Anterior cingulate cortex (tissue), 58 donors: ENCODE measurements at regions not wholly inside any gene's neighbourhood (a gene's known extent, or its start where the extent isn't known, plus 50 kb on each side); places are given as distances from the start of the nearest gene placed in this dataset.

Source experiments
- DNase-seq, 58 donors: peaks; one replicate each; lab custom pipeline; 2025; lab: John Stamatoyannopoulos, UW

DNA sequence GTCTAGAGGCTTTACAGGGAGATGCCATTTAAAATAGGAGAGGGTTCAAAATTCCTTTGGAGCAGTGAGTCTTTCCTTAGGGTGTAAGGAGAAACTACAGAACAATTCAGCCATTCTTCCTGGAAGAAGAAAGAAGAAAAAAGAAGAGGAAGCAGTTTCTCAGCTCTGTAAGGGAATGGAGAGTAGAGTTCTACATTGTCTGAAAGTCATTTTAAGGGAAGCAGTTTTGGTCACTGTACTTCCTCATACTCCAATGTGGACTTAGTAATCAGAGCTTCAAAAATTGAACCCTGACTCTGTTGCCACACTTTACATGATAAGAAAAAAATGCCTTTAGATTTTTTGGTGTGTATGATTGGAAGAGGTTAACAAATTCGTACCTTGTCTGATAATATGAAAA is 122.4 kb downstream of the LRRC70 start:
- no peak for DNase-seq

DNA sequence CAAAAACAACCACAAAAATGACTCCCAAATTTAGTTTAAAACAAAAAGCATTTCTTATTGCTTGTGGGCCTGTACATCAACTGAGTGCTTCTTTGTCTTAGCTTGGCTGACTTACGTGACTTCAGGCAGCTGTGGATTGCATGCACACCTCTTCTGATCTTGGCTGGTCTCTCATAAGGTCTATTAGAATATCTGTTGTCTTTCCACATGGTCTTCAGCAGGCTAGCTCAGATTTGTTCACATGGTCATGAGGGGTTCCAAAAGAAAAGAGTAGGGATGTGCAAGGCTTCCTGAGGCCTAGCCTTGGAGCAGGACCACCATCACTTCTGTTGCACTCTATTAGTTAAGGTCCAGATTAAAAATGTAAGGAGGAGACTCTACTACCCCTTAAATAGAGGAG is 120.1 kb downstream of the LRRC70 start:
- DNase-seq = no peak

DNA sequence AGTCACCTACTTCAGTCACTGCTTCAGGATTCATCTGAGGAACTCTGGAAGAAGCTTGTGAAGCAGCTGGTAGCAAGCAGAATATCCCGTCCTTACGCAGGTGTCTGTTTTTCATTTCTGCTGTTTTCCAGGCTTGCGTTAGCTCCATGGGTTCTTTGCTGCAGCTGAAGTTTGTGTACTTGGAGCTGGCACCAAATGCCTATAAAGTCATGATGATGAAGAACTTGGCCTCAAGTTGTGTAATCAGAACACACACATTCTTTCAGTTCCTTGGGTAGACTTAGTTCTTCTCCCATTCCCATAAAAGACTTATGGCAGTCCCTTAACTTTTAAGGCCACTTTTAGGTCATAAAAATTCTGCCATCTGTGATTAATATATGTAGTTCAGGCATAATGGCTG is 116.7 kb downstream of the LRRC70 start:
- DNase-seq = no peak

DNA sequence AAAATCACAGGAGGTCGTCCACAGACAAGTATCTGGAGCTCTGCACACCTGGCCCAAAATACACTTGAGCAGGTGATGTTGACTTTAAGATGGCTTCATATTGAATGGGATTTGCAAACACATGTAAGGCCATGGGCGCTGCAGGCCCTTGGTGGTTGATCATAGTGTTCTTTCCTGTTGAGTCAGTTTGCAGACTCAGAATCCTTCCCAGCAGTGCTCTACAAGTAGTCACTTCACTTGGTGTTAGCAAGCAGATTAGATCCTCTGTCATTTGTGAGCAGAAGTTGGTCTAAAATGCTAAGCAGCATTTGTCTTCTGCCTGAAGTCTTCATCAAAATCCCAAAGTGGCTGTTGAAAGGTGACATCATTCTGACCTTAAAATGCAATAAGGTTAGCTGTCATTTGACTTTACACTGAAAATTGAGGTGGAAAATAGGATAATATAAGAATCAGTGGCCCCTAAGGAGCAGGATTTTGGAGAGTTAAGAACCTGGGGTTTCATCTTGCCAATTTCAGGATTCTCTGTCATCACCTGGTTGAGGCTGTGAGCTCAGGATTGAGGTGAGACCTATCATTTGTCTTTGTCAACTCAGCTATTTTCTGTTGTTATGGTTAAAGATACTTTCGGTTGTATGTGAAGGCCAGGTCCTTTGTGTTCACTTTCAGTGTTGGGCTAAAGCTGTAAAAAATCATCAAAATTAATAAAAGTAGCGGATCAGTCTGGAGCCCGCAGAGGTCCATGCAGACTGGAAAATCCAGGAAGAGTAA is 114.5 kb downstream of the LRRC70 start:
- no peak for DNase-seq

DNA sequence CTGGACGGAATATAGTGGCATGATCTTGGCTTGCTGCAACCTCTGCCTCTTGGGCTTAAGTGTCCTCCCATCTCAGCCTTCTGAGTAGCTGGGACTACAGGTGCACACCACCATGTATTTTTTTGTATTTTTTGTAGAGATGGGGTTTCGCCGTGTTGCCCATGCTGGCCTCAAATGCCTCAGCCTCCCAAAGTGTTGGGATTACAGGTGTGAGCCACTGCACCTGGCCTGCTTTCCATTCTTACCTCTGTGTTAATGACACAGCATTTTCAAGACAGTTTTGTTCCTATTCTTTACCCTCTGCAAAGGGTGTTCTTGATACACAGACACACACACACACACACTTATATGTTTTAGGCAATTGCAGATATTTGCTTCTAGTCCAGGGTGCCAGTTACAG is 113.3 kb downstream of the LRRC70 start:
- no peak for DNase-seq

DNA sequence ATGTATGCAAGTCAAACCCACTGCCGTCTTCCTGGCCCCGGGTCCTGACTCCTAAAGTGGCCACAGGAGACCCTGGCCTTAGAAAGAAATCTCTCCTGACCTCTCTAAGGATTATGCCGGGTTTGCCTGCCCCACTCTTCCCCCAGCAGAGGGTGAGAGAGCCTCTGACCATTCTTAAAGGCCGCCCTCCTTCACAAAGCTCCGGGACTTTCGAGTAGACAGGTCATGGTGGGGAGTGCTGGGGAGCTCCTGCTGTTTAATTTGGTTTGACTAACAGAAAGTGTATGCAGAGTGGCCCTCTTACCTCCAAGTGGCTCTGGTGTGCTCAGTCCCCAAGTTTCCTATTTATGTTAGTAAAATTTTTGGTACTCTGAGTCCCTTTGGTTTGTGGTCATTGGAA is 111.8 kb downstream of the LRRC70 start:
- no peak for DNase-seq

DNA sequence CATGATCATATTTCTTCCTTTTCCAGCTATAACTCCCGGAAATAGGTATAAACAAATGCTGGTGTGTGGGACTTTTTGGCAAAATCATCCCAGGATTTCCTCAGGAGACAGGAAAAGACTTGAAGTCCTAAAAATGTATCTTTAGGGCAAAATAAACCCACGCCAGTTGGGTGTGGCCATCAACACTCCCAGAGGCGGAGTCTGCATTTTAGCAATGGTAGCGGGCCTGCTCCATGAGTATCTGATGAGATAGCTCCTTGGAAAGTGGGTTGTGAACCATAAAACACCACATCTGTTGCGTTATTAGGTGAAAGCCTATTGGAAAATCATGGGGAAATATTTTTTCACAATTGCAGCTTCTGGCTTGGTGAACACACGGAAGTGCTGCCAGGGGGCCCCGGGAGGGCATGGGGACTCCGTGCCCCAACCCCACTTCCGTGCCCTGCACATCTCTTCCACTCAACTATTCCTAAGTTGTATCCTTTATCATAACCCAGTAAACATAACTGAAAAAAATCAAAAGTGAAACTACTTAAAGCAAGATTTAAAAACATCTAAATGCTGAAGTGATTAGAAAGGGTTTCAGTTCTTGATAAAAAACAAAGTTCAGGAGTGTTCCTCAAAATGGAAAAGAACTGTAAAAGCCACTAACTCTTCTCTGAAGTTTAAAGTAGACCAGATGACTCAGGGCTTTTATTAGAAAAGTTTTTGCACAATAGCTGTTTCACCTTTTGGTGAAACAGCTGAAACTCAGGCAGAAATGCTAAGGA is 111.2 kb downstream of the LRRC70 start:
- no peak for DNase-seq

DNA sequence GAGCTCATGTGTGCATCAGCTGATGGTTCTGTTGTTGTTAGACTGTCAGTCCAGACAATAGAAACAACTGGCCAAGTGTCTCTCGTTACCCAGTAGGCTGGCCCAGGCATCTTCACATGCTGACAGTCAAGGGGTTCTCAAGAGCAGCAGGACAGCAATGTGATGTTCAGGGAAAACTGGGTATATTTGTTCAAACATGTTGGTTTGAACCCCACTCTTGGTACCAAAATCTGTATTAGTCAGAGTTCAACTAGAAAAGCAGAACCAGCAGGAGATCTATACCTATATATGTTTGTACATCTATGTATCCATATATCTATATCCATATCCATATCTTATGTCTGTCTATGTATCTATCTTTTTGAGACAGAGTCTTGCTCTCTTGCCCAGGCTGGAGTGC is 108.1 kb downstream of the LRRC70 start:
- DNase-seq = no peak

DNA sequence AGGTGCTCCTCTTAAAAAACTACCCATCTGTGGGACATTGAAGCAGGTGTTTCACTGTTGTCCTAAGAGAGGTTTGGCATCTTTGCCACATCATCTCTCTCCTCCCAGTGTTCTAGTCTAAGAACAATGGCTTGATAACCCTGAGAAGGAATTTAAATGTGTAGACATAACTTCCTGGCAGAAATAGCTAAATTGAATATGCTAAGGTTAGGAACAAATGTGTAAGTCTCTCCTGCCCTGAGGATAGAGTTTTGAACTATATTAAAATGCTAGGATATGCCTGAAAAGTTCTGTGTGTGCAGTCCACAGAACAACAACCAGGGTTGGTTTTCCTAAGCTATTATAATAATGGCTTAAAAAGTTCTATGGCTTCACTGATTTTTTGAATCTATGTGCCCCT is 106.6 kb downstream of the LRRC70 start:
- no peak for DNase-seq

DNA sequence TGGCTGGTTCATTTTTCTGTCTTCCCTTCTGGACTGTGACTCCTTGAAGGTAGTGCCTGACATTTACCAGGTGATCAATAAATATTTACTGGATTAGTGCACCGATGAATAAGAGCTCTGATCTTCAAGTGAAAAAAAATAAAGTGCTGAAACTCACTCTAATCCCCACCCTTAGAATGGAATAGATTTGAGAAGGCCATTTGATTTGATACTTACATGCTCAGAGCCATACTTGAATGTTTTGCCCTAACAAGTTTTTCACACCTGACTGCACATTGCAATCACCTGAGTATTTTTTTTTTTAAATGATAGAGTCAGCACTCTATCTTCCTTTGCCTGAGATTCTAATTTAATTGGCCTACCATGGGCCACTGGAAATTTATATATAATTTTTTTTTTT is 105.7 kb downstream of the LRRC70 start:
- no peak for DNase-seq

DNA sequence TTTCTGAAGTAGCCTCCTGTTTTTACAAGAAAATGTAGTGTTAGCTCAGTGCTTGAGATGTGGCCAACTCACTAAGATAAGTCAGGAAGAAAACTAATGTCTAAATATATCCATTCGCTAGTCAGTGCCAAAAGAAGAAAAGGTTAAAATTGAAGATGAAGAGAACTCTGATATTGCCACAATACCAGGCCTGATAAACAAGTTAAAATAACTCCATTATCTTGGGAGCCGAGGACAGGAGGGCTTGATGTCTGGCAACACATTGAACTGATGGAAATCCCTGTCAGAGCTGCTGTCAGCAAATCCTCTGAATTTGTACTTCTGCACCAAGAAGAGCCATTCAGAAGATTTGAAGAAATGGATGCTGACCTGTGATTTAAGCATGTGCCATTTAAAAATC is 103.4 kb downstream of the LRRC70 start:
- no peak for DNase-seq

DNA sequence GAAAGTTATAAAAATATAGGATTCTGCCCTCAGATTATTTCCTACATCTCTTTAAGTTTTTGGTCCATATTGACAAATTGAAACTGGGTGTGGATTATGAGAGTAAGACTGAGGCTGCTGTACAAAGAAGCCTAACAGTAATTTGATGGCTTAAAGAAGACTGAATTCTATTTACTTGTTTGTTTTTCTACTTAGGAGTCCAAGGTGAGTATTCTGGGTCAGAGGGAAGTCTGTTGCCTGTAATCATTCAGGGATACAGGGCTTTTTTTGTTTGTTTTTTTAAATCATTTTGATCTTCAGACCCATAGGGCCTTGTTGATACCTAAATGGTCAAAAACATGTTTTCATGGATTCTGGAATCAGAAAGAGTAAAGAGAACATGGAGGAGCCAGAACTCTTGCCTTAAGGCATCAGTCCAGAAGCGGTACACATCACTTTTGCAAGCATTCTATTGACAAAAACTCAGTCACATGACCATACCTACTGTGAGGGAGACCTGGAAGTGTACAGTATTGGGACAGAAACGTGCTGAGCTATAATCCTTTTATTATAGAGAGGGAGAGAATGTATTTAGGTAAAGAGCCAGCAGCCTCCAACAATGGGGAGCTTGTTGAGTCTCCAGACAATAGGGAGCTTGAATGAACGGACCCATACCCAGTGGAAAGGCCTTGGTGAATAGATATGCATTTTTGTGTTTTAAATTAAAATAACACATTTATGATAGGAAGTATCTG is 102.7 kb downstream of the LRRC70 start:
- no peak for DNase-seq

DNA sequence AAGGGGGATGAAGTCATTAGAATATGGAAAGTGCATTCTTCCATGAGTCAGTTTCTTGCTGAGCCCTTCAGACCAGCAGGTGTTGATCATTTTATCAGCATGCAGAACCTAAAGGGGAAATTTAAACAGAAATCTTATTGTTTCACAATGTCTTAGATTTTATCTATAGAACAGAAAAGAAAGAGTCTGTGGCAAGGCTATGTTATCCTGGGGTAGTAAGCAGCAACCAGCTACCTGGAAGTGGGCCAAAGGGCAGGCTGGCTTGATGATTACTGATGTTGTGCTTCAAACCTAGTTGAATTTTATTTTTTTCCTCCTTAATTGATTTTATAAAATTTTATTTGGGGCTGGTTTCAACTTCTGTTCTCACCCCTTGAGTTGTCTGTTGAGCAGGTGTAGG is 101.5 kb downstream of the LRRC70 start:
- DNase-seq = no peak
